ENCODE measurements at regions not wholly inside any gene's neighbourhood (a gene's known extent, or its start where the extent isn't known, plus 50 kb on each side); places are given as distances from the start of the nearest gene placed in this dataset.

GRCh38 chr7:13236026-13236425 lies 548.6 kb downstream of the ARL4A start:
- DNase-seq (no peak), ATAC-seq (ENCODE audit: insufficient read depth, low read depth) (no peak)
- TF ChIP-seq EZH2 (IDR thresholded peaks at IDR 0.05; ENCODE audit: borderline replicate concordance, low read depth, low read length, severe bottlenecking) (no peak), CTCF (IDR thresholded peaks at IDR 0.05; ENCODE audit: borderline replicate concordance, extremely low read depth, low read length, poor library complexity, severe bottlenecking) (no peak)
- Histone ChIP-seq H3K9me3 (ENCODE audit: insufficient read depth, low read length, severe bottlenecking) (no peaks in the 10 kb centered on the region), H3K79me2 (ENCODE audit: insufficient read depth, low read length) (no peaks in the 10 kb centered on the region), H3K36me3 (ENCODE audit: insufficient read depth, low read length) (no peaks in the 10 kb centered on the region), H3K27me3 (ENCODE audit: insufficient read depth, low read length, poor library complexity) (no peaks in the 10 kb centered on the region), H3K4me1 (ENCODE audit: insufficient read depth, low read length) (no peaks in the 10 kb centered on the region), H2AFZ (ENCODE audit: low read depth, low read length) (no peak overlapping the region), H3K27ac (ENCODE audit: low read length) (no peak overlapping the region), H3K4me2 (ENCODE audit: insufficient read depth, low read length) (no peak overlapping the region), H3K9ac (ENCODE audit: low read depth, low read length) (no peak overlapping the region), H4K20me1 (ENCODE audit: insufficient read depth, low read length) (no peaks in the 10 kb centered on the region), H3K4me3 (ENCODE audit: low read depth in 1 of 2, low read length in 2 of 2) (no peak overlapping the region)

GRCh38 chr7:13240349-13240748 lies 552.9 kb downstream of the ARL4A start:
- H3K79me2 ChIP-seq (ENCODE audit: insufficient read depth, low read length) = no peaks in the 10 kb centered on the region

GRCh38 chr7:13241416-13241815 lies 554.0 kb downstream of the ARL4A start:
- TF ChIP-seq CTCF (IDR thresholded peaks at IDR 0.05; ENCODE audit: borderline replicate concordance, extremely low read depth, low read length, poor library complexity, severe bottlenecking) = no peak
- no peak for TF ChIP-seq EZH2 (IDR thresholded peaks at IDR 0.05; ENCODE audit: borderline replicate concordance, low read depth, low read length, severe bottlenecking)
- H3K36me3 ChIP-seq (ENCODE audit: insufficient read depth, low read length) = no peaks in the 10 kb centered on the region
- no peak overlapping the region for H3K9ac ChIP-seq (ENCODE audit: low read depth, low read length)
- H3K4me3 ChIP-seq (ENCODE audit: low read depth in 1 of 2, low read length in 2 of 2) = no peak overlapping the region
- no peak overlapping the region for H2AFZ ChIP-seq (ENCODE audit: low read depth, low read length)
- DNase-seq (no peak), ATAC-seq (ENCODE audit: insufficient read depth, low read depth) (no peak)
- H3K4me1 ChIP-seq (ENCODE audit: insufficient read depth, low read length) = no peaks in the 10 kb centered on the region
- H3K4me2 ChIP-seq (ENCODE audit: insufficient read depth, low read length) = no peak overlapping the region
- H3K9me3 ChIP-seq (ENCODE audit: insufficient read depth, low read length, severe bottlenecking) = no peaks in the 10 kb centered on the region
- no peaks in the 10 kb centered on the region for H4K20me1 ChIP-seq (ENCODE audit: insufficient read depth, low read length)
- H3K27me3 ChIP-seq (ENCODE audit: insufficient read depth, low read length, poor library complexity) = no peaks in the 10 kb centered on the region
- no peak overlapping the region for H3K27ac ChIP-seq (ENCODE audit: low read length)
- H3K79me2 ChIP-seq (ENCODE audit: insufficient read depth, low read length) = no peaks in the 10 kb centered on the region

More at GRCh38 chr7:13240349-13240748, 552.9 kb downstream of the ARL4A start:
- Histone ChIP-seq H4K20me1 (ENCODE audit: insufficient read depth, low read length) (no peaks in the 10 kb centered on the region), H2AFZ (ENCODE audit: low read depth, low read length) (no peak overlapping the region), H3K9me3 (ENCODE audit: insufficient read depth, low read length, severe bottlenecking) (no peaks in the 10 kb centered on the region), H3K4me3 (ENCODE audit: low read depth in 1 of 2, low read length in 2 of 2) (no peak overlapping the region), H3K27ac (ENCODE audit: low read length) (no peak overlapping the region), H3K4me1 (ENCODE audit: insufficient read depth, low read length) (no peaks in the 10 kb centered on the region), H3K9ac (ENCODE audit: low read depth, low read length) (no peak overlapping the region), H3K27me3 (ENCODE audit: insufficient read depth, low read length, poor library complexity) (no peaks in the 10 kb centered on the region), H3K36me3 (ENCODE audit: insufficient read depth, low read length) (no peaks in the 10 kb centered on the region), H3K4me2 (ENCODE audit: insufficient read depth, low read length) (no peak overlapping the region)
- no peak for DNase-seq
- no peak for TF ChIP-seq CTCF (IDR thresholded peaks at IDR 0.05; ENCODE audit: borderline replicate concordance, extremely low read depth, low read length, poor library complexity, severe bottlenecking)
- ATAC-seq (ENCODE audit: insufficient read depth, low read depth) = no peak

GRCh38 chr7:13257661-13258060 lies 570.2 kb downstream of the ARL4A start:
- H3K27ac ChIP-seq (ENCODE audit: low read length) = no peak overlapping the region
- TF ChIP-seq EZH2 (IDR thresholded peaks at IDR 0.05; ENCODE audit: borderline replicate concordance, low read depth, low read length, severe bottlenecking) = no peak
- no peaks in the 10 kb centered on the region for H3K36me3 ChIP-seq (ENCODE audit: insufficient read depth, low read length)
- no peaks in the 10 kb centered on the region for H3K27me3 ChIP-seq (ENCODE audit: insufficient read depth, low read length, poor library complexity)
- H3K79me2 ChIP-seq (ENCODE audit: insufficient read depth, low read length) = no peaks in the 10 kb centered on the region
- H3K9me3 ChIP-seq (ENCODE audit: insufficient read depth, low read length, severe bottlenecking) = no peaks in the 10 kb centered on the region
- no peak overlapping the region for H2AFZ ChIP-seq (ENCODE audit: low read depth, low read length)
- no peak for DNase-seq
- H3K4me3 ChIP-seq (ENCODE audit: low read depth in 1 of 2, low read length in 2 of 2) = no peak overlapping the region
- no peak overlapping the region for H3K9ac ChIP-seq (ENCODE audit: low read depth, low read length)
- no peak for ATAC-seq (ENCODE audit: insufficient read depth, low read depth)
- no peaks in the 10 kb centered on the region for H3K4me1 ChIP-seq (ENCODE audit: insufficient read depth, low read length)
- no peaks in the 10 kb centered on the region for H4K20me1 ChIP-seq (ENCODE audit: insufficient read depth, low read length)
- H3K4me2 ChIP-seq (ENCODE audit: insufficient read depth, low read length) = no peak overlapping the region

Data from DND-41 (cell line).